Activated B cell treated with CpG ODN at 0.5 μM for 24 hours (primary cell): ENCODE measurements at regions not wholly inside any gene's neighbourhood (a gene's known extent, or its start where the extent isn't known, plus 50 kb on each side); places are given as distances from the start of the nearest gene placed in this dataset.

Experiments used
- ATAC-seq: fragments of 200-7000 bp; cut with Tn5 transposase; one replicate; pipeline ENCODE4 v1.10.0; 2021; ENCODE audit warnings: low read depth, mild to moderate bottlenecking, moderate library complexity
- CTCF ChIA-PET: fragments of 350-600 bp; sonication (Branson Sonifier 250); formaldehyde crosslinking; loops from one replicate; lab custom pipeline; 2021; ENCODE audit warnings: antibody characterized with exemption; lab: Charles Lee
- POLR2A ChIA-PET: fragments of 350-600 bp; sonication (Branson Sonifier 250); formaldehyde crosslinking; loops from one replicate; lab custom pipeline; 2021; ENCODE audit warnings: antibody characterized with exemption; lab: Charles Lee
- DNase-seq: peaks from one replicate; pipeline ENCODE4 v3.0.0; 2022
- H3K27ac Mint-ChIP-seq: one replicate; pipeline ENCODE4 v1.8.0; 2020; ENCODE audit warnings: mixed read lengths
- H3K27me3 Mint-ChIP-seq: one replicate; pipeline ENCODE4 v1.8.0; 2021; ENCODE audit warnings: mixed read lengths
- H3K36me3 Mint-ChIP-seq: one replicate; pipeline ENCODE4 v1.8.0; 2021; ENCODE audit warnings: low read depth, mixed read lengths
- H3K4me1 Mint-ChIP-seq: one replicate; pipeline ENCODE4 v1.8.0; 2021; ENCODE audit warnings: mixed read lengths
- H3K4me3 Mint-ChIP-seq: one replicate; pipeline ENCODE4 v1.8.0; 2020; ENCODE audit warnings: mild to moderate bottlenecking, mixed read lengths
- H3K9me3 Mint-ChIP-seq: one replicate; pipeline ENCODE4 v1.8.0; 2020; ENCODE audit warnings: mixed read lengths
- CTCF ChIP-seq: fragments of 200-600 bp; IDR thresholded peaks from one replicate; pipeline ENCODE4 v1.8.0; 2022; ENCODE audit warnings: antibody characterized with exemption, mild to moderate bottlenecking
- intact Hi-C: fragments of 100-400 bp; cut with micrococcal nuclease; formaldehyde crosslinking; loops from one replicate; pipeline ENCODE4 v1.15.1; 2024

- intact Hi-C loops: no loop called here
- H3K36me3 Mint-ChIP-seq: no peaks in the 10 kb centered on the region
- ChIA-PET POLR2A (no interaction called here), CTCF (no interaction called here)
- no peak overlapping the region for H3K27ac Mint-ChIP-seq
- TF ChIP-seq CTCF: no peak
- no peak overlapping the region for H3K4me3 Mint-ChIP-seq
- DNase-seq (no peak), ATAC-seq (no peak)
- H3K4me1 Mint-ChIP-seq: no peaks in the 10 kb centered on the region
- peaks cover 3% of the 10 kb centered on the region for H3K9me3 Mint-ChIP-seq
- no peaks in the 10 kb centered on the region for H3K27me3 Mint-ChIP-seq
Measured at GRCh38 chr7:153942036-153942435, 110.2 kb upstream of the DPP6 start.

GRCh38 chr7:153943457-153943856, 108.7 kb upstream of the DPP6 start:
- peaks cover 3% of the 10 kb centered on the region for H3K9me3 Mint-ChIP-seq
- no peak overlapping the region for H3K27ac Mint-ChIP-seq
- H3K4me1 Mint-ChIP-seq: no peaks in the 10 kb centered on the region
- DNase-seq (no peak), ATAC-seq (no peak)
- intact Hi-C loops: no loop called here
- H3K36me3 Mint-ChIP-seq: no peaks in the 10 kb centered on the region
- TF ChIP-seq CTCF: no peak
- no peaks in the 10 kb centered on the region for H3K27me3 Mint-ChIP-seq
- H3K4me3 Mint-ChIP-seq: no peak overlapping the region
- ChIA-PET CTCF (no interaction called here), POLR2A (no interaction called here)

DNA sequence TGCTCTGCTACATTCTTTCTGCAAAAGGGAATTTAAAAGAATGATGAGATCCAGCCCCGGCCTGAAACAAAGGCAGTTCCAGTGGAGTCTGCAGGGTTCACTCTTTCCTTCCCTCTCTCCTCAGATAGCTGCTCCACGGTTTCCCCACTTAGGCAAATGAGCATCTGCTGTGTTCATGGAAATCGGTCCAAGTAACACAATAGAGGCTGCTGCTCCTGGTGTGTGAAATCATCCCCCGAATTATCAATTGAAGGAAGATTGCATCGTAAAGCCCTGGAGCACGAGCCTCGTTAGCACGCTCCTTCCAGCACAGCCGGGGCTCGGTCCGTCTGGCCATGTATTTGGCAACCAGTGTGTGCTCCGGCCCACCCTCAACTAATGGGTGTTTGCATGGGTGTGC, 108.3 kb upstream of the DPP6 start:
- intact Hi-C loops: no loop called here
- POLR2A ChIA-PET: no interaction called here
- no peak for TF ChIP-seq CTCF
- DNase-seq (no peak), ATAC-seq (no peak)
- Mint-ChIP-seq H3K27me3 (no peaks in the 10 kb centered on the region), H3K4me3 (no peak overlapping the region), H3K4me1 (no peaks in the 10 kb centered on the region), H3K27ac (no peak overlapping the region), H3K9me3 (peaks cover 3% of the 10 kb centered on the region), H3K36me3 (no peaks in the 10 kb centered on the region)
- CTCF ChIA-PET: no interaction called here

- POLR2A ChIA-PET: no interaction called here
- Mint-ChIP-seq H3K9me3 (peaks cover 3% of the 10 kb centered on the region), H3K36me3 (no peaks in the 10 kb centered on the region), H3K4me1 (no peaks in the 10 kb centered on the region), H3K4me3 (no peak overlapping the region), H3K27me3 (no peaks in the 10 kb centered on the region), H3K27ac (no peak overlapping the region)
- ATAC-seq (no peak), DNase-seq (no peak)
- CTCF ChIA-PET: no interaction called here
- intact Hi-C loops: no loop called here
- no peak for TF ChIP-seq CTCF
Measured at GRCh38 chr7:153948060-153948459, 104.1 kb upstream of the DPP6 start.

DNA sequence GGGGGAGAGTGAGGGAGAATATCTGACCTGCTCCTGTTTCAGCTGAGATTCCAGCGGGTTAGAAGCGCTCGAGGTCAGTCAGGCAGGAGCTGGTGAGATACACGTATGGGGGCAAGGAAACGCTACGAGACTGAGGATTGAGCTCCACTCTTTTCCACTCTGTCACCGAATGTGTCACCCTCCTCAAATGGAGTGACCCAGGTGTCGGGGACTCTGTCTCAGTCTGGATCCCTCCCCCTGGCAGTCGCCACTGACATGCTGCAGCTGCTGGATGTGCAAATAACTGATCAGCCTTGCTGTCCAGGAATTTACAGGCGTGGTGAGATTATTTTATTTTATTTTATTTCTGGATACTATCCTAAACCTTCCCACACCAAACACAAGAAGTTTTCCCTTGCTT, 100.9 kb upstream of the DPP6 start:
- H3K4me3 Mint-ChIP-seq: no peak overlapping the region
- H3K9me3 Mint-ChIP-seq: peaks cover 9% of the 10 kb centered on the region
- no peaks in the 10 kb centered on the region for H3K27me3 Mint-ChIP-seq
- DNase-seq (no peak), ATAC-seq (no peak)
- intact Hi-C loops: no loop called here
- POLR2A ChIA-PET: no interaction called here
- H3K36me3 Mint-ChIP-seq: no peaks in the 10 kb centered on the region
- no peak overlapping the region for H3K27ac Mint-ChIP-seq
- no peaks in the 10 kb centered on the region for H3K4me1 Mint-ChIP-seq
- TF ChIP-seq CTCF: no peak
- CTCF ChIA-PET: no interaction called here
